GM18519 (cell line): ENCODE measurements at regions not wholly inside any gene's neighbourhood (a gene's known extent, or its start where the extent isn't known, plus 50 kb on each side); places are given as distances from the start of the nearest gene placed in this dataset.
"Not testable (repeated sequence)": the region's sequence is repeated elsewhere in the genome, so short reads cannot be mapped to it uniquely, and the experiment has no call there.

ENCODE experiments used
- ATAC-seq: cut with Tn5 transposase; IDR thresholded peaks from one replicate; pipeline ENCODE4 v1.9.1; 2021; ENCODE audit warnings: mild to moderate bottlenecking, moderate library complexity; ENCODE audit not compliant: unreplicated experiment, low FRiP score

- ATAC-seq = no peak
Measured at GRCh38 chr9:11135851-11136250, 523.0 kb upstream of the PTPRD start.

- ATAC-seq = no peak
Measured at GRCh38 chr9:11141357-11141756, 528.6 kb upstream of the PTPRD start.

- no peak for ATAC-seq
Measured at GRCh38 chr9:11142965-11143738, 530.4 kb upstream of the PTPRD start.

GRCh38 chr9:11144746-11145145 lies 531.9 kb upstream of the PTPRD start:
- ATAC-seq = no peak

GRCh38 chr9:11148189-11148588 lies 535.4 kb upstream of the PTPRD start:
- ATAC-seq = no peak

- no peak for ATAC-seq
Measured at GRCh38 chr9:11149065-11149464, 536.3 kb upstream of the PTPRD start.

GRCh38 chr9:11158063-11158462 lies 545.3 kb upstream of the PTPRD start:
- ATAC-seq = no peak

- no peak for ATAC-seq
Measured at GRCh38 chr9:11158676-11159075, 545.9 kb upstream of the PTPRD start.

- ATAC-seq = no peak
Measured at GRCh38 chr9:11159318-11159862, 546.6 kb upstream of the PTPRD start.

- no peak for ATAC-seq
Measured at GRCh38 chr9:11163843-11164242, 551.0 kb upstream of the PTPRD start.

- no peak for ATAC-seq
Measured at GRCh38 chr9:11182001-11182400, 569.2 kb upstream of the PTPRD start.

GRCh38 chr9:11190719-11191118 lies 577.9 kb upstream of the PTPRD start:
- ATAC-seq = no peak

GRCh38 chr9:11192993-11193392 lies 580.2 kb upstream of the PTPRD start:
- ATAC-seq = no peak

GRCh38 chr9:11194246-11194645 lies 581.4 kb upstream of the PTPRD start:
- no peak for ATAC-seq

- ATAC-seq = not testable (repeated sequence)
Measured at GRCh38 chr9:11196840-11197365, 584.1 kb upstream of the PTPRD start.

GRCh38 chr9:11199335-11199734 lies 586.5 kb upstream of the PTPRD start:
- no peak for ATAC-seq

- no peak for ATAC-seq
Measured at GRCh38 chr9:11204521-11204920, 591.7 kb upstream of the PTPRD start.

GRCh38 chr9:11206925-11207324 lies 594.1 kb upstream of the PTPRD start:
- no peak for ATAC-seq

GRCh38 chr9:11233696-11234095 lies 620.9 kb upstream of the PTPRD start:
- no peak for ATAC-seq

- no peak for ATAC-seq
Measured at GRCh38 chr9:11235061-11235460, 622.3 kb upstream of the PTPRD start.

- no peak for ATAC-seq
Measured at GRCh38 chr9:11241779-11242178, 629.0 kb upstream of the PTPRD start.

- ATAC-seq = no peak
Measured at GRCh38 chr9:11257992-11258391, 645.2 kb upstream of the PTPRD start.
